ENCODE measurements at regions not wholly inside any gene's neighbourhood (a gene's known extent, or its start where the extent isn't known, plus 50 kb on each side); places are given as distances from the start of the nearest gene placed in this dataset.

- no peak for DNase-seq (ENCODE audit: low spot score)
- no peaks in the 10 kb centered on the region for H3K9me3 ChIP-seq
- TF ChIP-seq CTCF (IDR thresholded peaks at IDR 0.05): no peak
These were observed 86.2 kb upstream of the FZD8 start for GRCh38 chr10:35728341-35728740.

GRCh38 chr10:35726846-35727245, 84.8 kb upstream of the FZD8 start:
- H3K4me1 ChIP-seq: no peaks in the 10 kb centered on the region
- DNase-seq (ENCODE audit: low spot score): no peak
- no peaks in the 10 kb centered on the region for H3K9me3 ChIP-seq
- TF ChIP-seq CTCF (IDR thresholded peaks at IDR 0.05): no peak
- no peaks in the 10 kb centered on the region for H3K36me3 ChIP-seq
- no peak overlapping the region for H3K27ac ChIP-seq
- H3K27me3 ChIP-seq: no peaks in the 10 kb centered on the region
- no peak overlapping the region for H3K4me3 ChIP-seq

More at GRCh38 chr10:35728341-35728740, 86.2 kb upstream of the FZD8 start:
- Histone ChIP-seq H3K36me3 (no peaks in the 10 kb centered on the region), H3K4me3 (no peak overlapping the region), H3K4me1 (no peaks in the 10 kb centered on the region), H3K27me3 (no peaks in the 10 kb centered on the region), H3K27ac (no peak overlapping the region)

- Histone ChIP-seq H3K27me3 (no peaks in the 10 kb centered on the region), H3K27ac (no peak overlapping the region), H3K36me3 (no peaks in the 10 kb centered on the region), H3K4me3 (no peak overlapping the region), H3K4me1 (no peaks in the 10 kb centered on the region), H3K9me3 (no peaks in the 10 kb centered on the region)
- no peak for DNase-seq (ENCODE audit: low spot score)
- TF ChIP-seq CTCF (IDR thresholded peaks at IDR 0.05): no peak
These were observed 81.9 kb upstream of the FZD8 start for GRCh38 chr10:35723992-35724391.

GRCh38 chr10:35723059-35723458, 81.0 kb upstream of the FZD8 start:
- Histone ChIP-seq H3K9me3 (no peaks in the 10 kb centered on the region), H3K36me3 (no peaks in the 10 kb centered on the region), H3K27me3 (no peaks in the 10 kb centered on the region), H3K4me3 (no peak overlapping the region), H3K4me1 (no peaks in the 10 kb centered on the region), H3K27ac (no peak overlapping the region)
- TF ChIP-seq CTCF (IDR thresholded peaks at IDR 0.05): no peak
- DNase-seq (ENCODE audit: low spot score): no peak

- Histone ChIP-seq H3K27me3 (no peaks in the 10 kb centered on the region), H3K4me1 (no peaks in the 10 kb centered on the region), H3K27ac (no peak overlapping the region), H3K4me3 (no peak overlapping the region), H3K36me3 (no peaks in the 10 kb centered on the region), H3K9me3 (no peaks in the 10 kb centered on the region)
- DNase-seq (ENCODE audit: low spot score): no peak
- no peak for TF ChIP-seq CTCF (IDR thresholded peaks at IDR 0.05)
These were observed 80.5 kb upstream of the FZD8 start for GRCh38 chr10:35722636-35723035.

DNA sequence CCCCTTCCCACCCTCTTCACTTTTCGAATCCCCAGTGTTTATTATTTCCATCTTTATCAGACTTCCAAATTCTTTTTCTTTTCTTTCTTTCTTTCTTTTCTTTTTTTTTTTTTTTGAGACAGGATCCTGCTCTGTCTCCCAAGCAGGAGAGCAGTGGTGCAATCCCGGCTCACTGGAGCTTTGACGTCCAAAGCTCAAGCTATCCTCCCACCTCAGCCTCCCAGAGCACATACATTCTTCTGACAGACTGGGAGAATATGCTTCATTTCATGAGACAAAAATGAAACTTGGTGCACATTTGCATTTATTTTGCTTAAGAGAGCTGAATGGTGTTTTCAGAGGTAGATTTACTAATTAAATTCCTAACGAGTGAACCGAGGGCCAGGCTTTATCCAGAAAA, 80.1 kb upstream of the FZD8 start:
- Histone ChIP-seq H3K27ac (no peak overlapping the region), H3K9me3 (no peaks in the 10 kb centered on the region), H3K27me3 (no peaks in the 10 kb centered on the region), H3K4me3 (no peak overlapping the region), H3K36me3 (no peaks in the 10 kb centered on the region), H3K4me1 (no peaks in the 10 kb centered on the region)
- TF ChIP-seq CTCF (IDR thresholded peaks at IDR 0.05): no peak
- no peak for DNase-seq (ENCODE audit: low spot score)

Measured in right atrium auricular region (tissue), 2 donors.